H9 (cell line): ENCODE measurements at regions not wholly inside any gene's neighbourhood (a gene's known extent, or its start where the extent isn't known, plus 50 kb on each side); places are given as distances from the start of the nearest gene placed in this dataset.
A peak's percentile ranks its signal among the peaks of the same experiment; 100 is the strongest.

Source experiments
- DNase-seq: peaks from one replicate; pipeline ENCODE4 v3.0.0-alpha.2; 2017
- H2AFZ ChIP-seq: one replicate; pipeline ENCODE4 v1.6.1; 2013; ENCODE audit warnings: mild to moderate bottlenecking, low read length, control low read depth, moderate library complexity
- H2AK5ac ChIP-seq: 2 replicates; pipeline ENCODE4 v1.6.1; 2013; ENCODE audit warnings: low read length, control low read depth, mixed read lengths; ENCODE audit not compliant: insufficient read length
- H2BK120ac ChIP-seq: one replicate; pipeline ENCODE4 v1.6.1; 2013; ENCODE audit warnings: low read depth, mild to moderate bottlenecking, low read length, control low read depth, inconsistent platforms; ENCODE audit not compliant: poor library complexity, severe bottlenecking
- H2BK12ac ChIP-seq: 2 replicates; pipeline ENCODE4 v1.6.1; 2013; ENCODE audit warnings: low read length, control low read depth, mixed read lengths, low read depth; ENCODE audit not compliant: insufficient read length
- H2BK15ac ChIP-seq: 2 replicates; pipeline ENCODE4 v1.6.1; 2013; ENCODE audit warnings: low read depth, low read length, control low read depth
- H2BK20ac ChIP-seq: one replicate; pipeline ENCODE4 v1.6.1; 2013; ENCODE audit warnings: low read depth, mild to moderate bottlenecking, low read length, control low read depth, inconsistent platforms; ENCODE audit not compliant: poor library complexity, severe bottlenecking
- H2BK5ac ChIP-seq: 2 replicates; pipeline ENCODE4 v1.6.1; 2013; ENCODE audit warnings: low read length, control low read depth, mixed read lengths; ENCODE audit not compliant: insufficient read length
- H3K14ac ChIP-seq: 2 replicates; pipeline ENCODE4 v1.6.1; 2013; ENCODE audit warnings: low read length, control low read depth; ENCODE audit not compliant: insufficient read depth
- H3K18ac ChIP-seq: 2 replicates; pipeline ENCODE4 v1.6.1; 2013; ENCODE audit warnings: low read depth, mild to moderate bottlenecking, mixed read lengths, low read length, control low read depth; ENCODE audit not compliant: insufficient read length
- H3K23ac ChIP-seq: 2 replicates; pipeline ENCODE4 v1.6.1; 2013; ENCODE audit warnings: low read length, control low read depth, mixed read lengths, low read depth; ENCODE audit not compliant: insufficient read length
- H3K23me2 ChIP-seq: 2 replicates; pipeline ENCODE4 v1.6.1; 2013; ENCODE audit warnings: low read depth, mild to moderate bottlenecking, mixed read lengths, low read length, control low read depth; ENCODE audit not compliant: insufficient read length, poor library complexity, severe bottlenecking
- H3K27ac ChIP-seq: 2 replicates; pipeline ENCODE4 v1.5.1; 2013; ENCODE audit warnings: low read length, control low read depth, mixed read lengths, low read depth; ENCODE audit not compliant: insufficient read length
- H3K27me3 ChIP-seq: 2 replicates; pipeline ENCODE4 v1.6.1; 2013; ENCODE audit warnings: low read length, control low read depth, inconsistent platforms; ENCODE audit not compliant: insufficient read depth
- H3K4ac ChIP-seq: 2 replicates; pipeline ENCODE4 v1.6.1; 2013; ENCODE audit warnings: low read depth, mild to moderate bottlenecking, control low read depth, inconsistent platforms, low read length, moderate library complexity
- H3K4me1 ChIP-seq: 2 replicates; pipeline ENCODE4 v1.6.1; 2013; ENCODE audit warnings: low read length, control low read depth, inconsistent platforms; ENCODE audit not compliant: insufficient read depth
- H3K4me2 ChIP-seq: 2 replicates; pipeline ENCODE4 v1.6.1; 2013; ENCODE audit warnings: low read length, control low read depth, mixed read lengths; ENCODE audit not compliant: insufficient read length, insufficient read depth
- H3K56ac ChIP-seq: 2 replicates; pipeline ENCODE4 v1.6.1; 2013; ENCODE audit warnings: low read depth, mild to moderate bottlenecking, mixed read lengths, low read length, control low read depth; ENCODE audit not compliant: insufficient read length
- H3K79me1 ChIP-seq: 2 replicates; pipeline ENCODE4 v1.6.1; 2013; ENCODE audit warnings: low read depth, mild to moderate bottlenecking, moderate library complexity, low read length, control low read depth, inconsistent platforms; ENCODE audit not compliant: insufficient read depth, poor library complexity, severe bottlenecking
- H3K79me2 ChIP-seq: 2 replicates; pipeline ENCODE4 v1.6.1; 2013; ENCODE audit warnings: low read length, control low read depth, inconsistent platforms; ENCODE audit not compliant: insufficient read depth
- H3K9ac ChIP-seq: 2 replicates; pipeline ENCODE4 v1.6.1; 2013; ENCODE audit warnings: low read length, control low read depth, mixed read lengths; ENCODE audit not compliant: insufficient read length; ENCODE audit errors: extremely low read depth
- H3K9me3 ChIP-seq: one replicate; pipeline ENCODE4 v1.6.1; 2013; ENCODE audit warnings: low read depth, low read length, inconsistent platforms; ENCODE audit not compliant: control insufficient read depth
- H3T11ph ChIP-seq: one replicate; pipeline ENCODE4 v1.6.1; 2013; ENCODE audit warnings: mild to moderate bottlenecking, low read length, control low read depth, inconsistent platforms
- H4K20me1 ChIP-seq: one replicate; pipeline ENCODE4 v1.6.1; 2013; ENCODE audit not compliant: control insufficient read depth, insufficient read length, insufficient read depth
- H4K5ac ChIP-seq: 2 replicates; pipeline ENCODE4 v1.6.1; 2013; ENCODE audit warnings: low read depth, mild to moderate bottlenecking, mixed read lengths, low read length, control low read depth; ENCODE audit not compliant: insufficient read length
- H4K8ac ChIP-seq: replicated peaks from 2 replicates; pipeline ENCODE4 v1.6.1; 2013; ENCODE audit warnings: low read length, control low read depth, mixed read lengths, low read depth; ENCODE audit not compliant: insufficient read length
- H4K91ac ChIP-seq: 2 replicates; pipeline ENCODE4 v1.6.1; 2013; ENCODE audit warnings: low read depth, mild to moderate bottlenecking, moderate library complexity, mixed read lengths, low read length, control low read depth; ENCODE audit not compliant: insufficient read length
- H3K27ac Mint-ChIP-seq, 3 experiments: 2 replicates in 2 of 3; 3 replicates in 1 of 3; pipeline ENCODE4 v1.8.0; 2020 to 2021; ENCODE audit warnings: mixed read lengths in 3 of 3, mild to moderate bottlenecking in 1 of 3, moderate library complexity in 1 of 3
- H3K27me3 Mint-ChIP-seq: 2 replicates; pipeline ENCODE4 v1.8.0; 2021; ENCODE audit warnings: low read depth, mild to moderate bottlenecking, moderate library complexity, mixed read lengths
- H3K36me3 Mint-ChIP-seq, 3 experiments: 2 replicates in 2 of 3; 3 replicates in 1 of 3; pipeline ENCODE4 v1.8.0; 2020 to 2021; ENCODE audit warnings: low read depth in 3 of 3, mixed read lengths in 3 of 3; ENCODE audit not compliant: insufficient read depth in 1 of 3
- H3K4me1 Mint-ChIP-seq, 2 experiments: 2 replicates each; pipeline ENCODE4 v1.8.0; 2020; ENCODE audit warnings: mixed read lengths in 2 of 2
- H3K4me3 Mint-ChIP-seq, 2 experiments: 2 replicates in 1 of 2; 3 replicates in 1 of 2; pipeline ENCODE4 v1.8.0; 2020 to 2021; ENCODE audit warnings: mild to moderate bottlenecking in 2 of 2, mixed read lengths in 2 of 2, moderate library complexity in 1 of 2
- H3K9me3 Mint-ChIP-seq, 2 experiments: 2 replicates in 1 of 2; 3 replicates in 1 of 2; pipeline ENCODE4 v1.8.0; 2020; ENCODE audit warnings: mild to moderate bottlenecking in 2 of 2, mixed read lengths in 2 of 2, moderate library complexity in 1 of 2
- CTCF ChIP-seq: fragments of 200-600 bp; sonication (generic); conservative IDR thresholded peaks from 3 replicates; pipeline ENCODE4 v1.8.0; 2021; ENCODE audit warnings: antibody characterized with exemption, mild to moderate bottlenecking
- WGBS: extraction: QIAGEN DNeasy Blood & Tissue Kit; methylation state at CpG from one replicate; pipeline ENCODE4 v1.1.7; 2013; ENCODE audit warnings: missing lambda C conversion rate, low lambda C conversion rate, mixed read lengths; ENCODE audit not compliant: insufficient read length; ENCODE audit errors: extremely low coverage; 5-methylcytosine and 5-hydroxymethylcytosine counted together

- H3K4me1 Mint-ChIP-seq, result peaks cover 25 to 26% of the 10 kb centered on the region in 2 experiments
- Histone ChIP-seq H3K9me3 (no peaks in the 10 kb centered on the region), H4K20me1 (no peaks in the 10 kb centered on the region), H4K91ac (no peak overlapping the region), H3K4me1 (no peaks in the 10 kb centered on the region; the same call in 1 of the 2 replicates), H2BK12ac (no peak overlapping the region), H3K27ac (no peak overlapping the region), H3T11ph (no peak overlapping the region), H3K56ac (no peak overlapping the region), H2AFZ (no peak overlapping the region), H3K79me1 (no peaks in the 10 kb centered on the region), H2BK120ac (no peak overlapping the region), H3K27me3 (no peaks in the 10 kb centered on the region), H3K4ac (no peak overlapping the region), H3K23me2 (no peaks in the 10 kb centered on the region), H2BK15ac (no peak overlapping the region), H4K5ac (no peak overlapping the region), H2BK5ac (no peak overlapping the region), H3K14ac (no peak overlapping the region), H3K79me2 (no peaks in the 10 kb centered on the region), H2BK20ac (no peak overlapping the region), H3K23ac (no peak overlapping the region), H3K4me2 (no peak overlapping the region), H2AK5ac (no peak overlapping the region), H4K8ac (no peak overlapping the region), H3K18ac (no peak overlapping the region), H3K9ac (no peak overlapping the region)
- no CpG with 5 or more reads among the region's 5 CpGs for WGBS
- no peak overlapping the region for H3K27ac Mint-ChIP-seq
- DNase-seq, result peak; percentile 38
- no peaks in the 10 kb centered on the region for H3K27me3 Mint-ChIP-seq
- H3K4me3 Mint-ChIP-seq, result no peak overlapping the region
- peak; percentile 65 for TF ChIP-seq CTCF
- H3K36me3 Mint-ChIP-seq, result peaks cover 0 to 1% (median 0%) of the 10 kb centered on the region in 3 experiments; a peak in 1 of 7 replicates
- no peaks in the 10 kb centered on the region for H3K9me3 Mint-ChIP-seq
Measured at GRCh38 chr3:102235679-102236078, 199.1 kb upstream of the ZPLD1 start.
